Cardiac septum (tissue), 1 donor: ENCODE measurements at regions not wholly inside any gene's neighbourhood (a gene's known extent, or its start where the extent isn't known, plus 50 kb on each side); places are given as distances from the start of the nearest gene placed in this dataset.

Experiments used
- DNase-seq: peaks from one replicate; pipeline ENCODE4 v3.0.0-alpha.2; 2020; ENCODE audit warnings: low spot score
- intact Hi-C: fragments of 100-400 bp; cut with DNase I; formaldehyde crosslinking; loops from one replicate; pipeline ENCODE4 v1.14.0; 2022
- donor health status: DM: no; HTN: no; CAD: no.

- intact Hi-C loops, result no loop called here
- no peak for DNase-seq
These were observed 356.9 kb upstream of the RGMB start for GRCh38 chr5:98416541-98416940.

- intact Hi-C loops, result no loop called here
- no peak for DNase-seq
These were observed 353.6 kb upstream of the RGMB start for GRCh38 chr5:98419825-98420224.

GRCh38 chr5:98424681-98425450, 348.6 kb upstream of the RGMB start:
- no peak for DNase-seq
- intact Hi-C loops, result no loop called here

- intact Hi-C loops, result no loop called here
- no peak for DNase-seq
These were observed 347.8 kb upstream of the RGMB start for GRCh38 chr5:98425640-98426039.

GRCh38 chr5:98428806-98429205, 344.7 kb upstream of the RGMB start:
- intact Hi-C loops, result no loop called here
- DNase-seq, result no peak

GRCh38 chr5:98432378-98432777, 341.1 kb upstream of the RGMB start:
- no peak for DNase-seq
- intact Hi-C loops, result no loop called here

- DNase-seq, result no peak
- intact Hi-C loops, result no loop called here
These were observed 340.4 kb upstream of the RGMB start for GRCh38 chr5:98433022-98433421.

- intact Hi-C loops, result no loop called here
These were observed 339.8 kb upstream of the RGMB start for GRCh38 chr5:98433673-98434072.

GRCh38 chr5:98436667-98437066, 336.8 kb upstream of the RGMB start:
- DNase-seq, result no peak
- intact Hi-C loops, result no loop called here

More at GRCh38 chr5:98433673-98434072, 339.8 kb upstream of the RGMB start:
- no peak for DNase-seq

- DNase-seq, result no peak
- intact Hi-C loops, result no loop called here
These were observed 331.0 kb upstream of the RGMB start for GRCh38 chr5:98442448-98442847.

- no peak for DNase-seq
- intact Hi-C loops, result no loop called here
These were observed 329.6 kb upstream of the RGMB start for GRCh38 chr5:98443881-98444280.

- intact Hi-C loops, result no loop called here
- no peak for DNase-seq
These were observed 320.2 kb upstream of the RGMB start for GRCh38 chr5:98453296-98453695.

GRCh38 chr5:98454407-98454806, 319.1 kb upstream of the RGMB start:
- intact Hi-C loops, result loop anchor here (2.0 kb wide), 1 partner anchor 314 kb away; no protein-coding TSS in a partner anchor
- DNase-seq, result no peak

- DNase-seq, result no peak
- intact Hi-C loops, result loop anchor here (2.0 kb wide), 1 partner anchor 314 kb away; no protein-coding TSS in a partner anchor
These were observed 318.6 kb upstream of the RGMB start for GRCh38 chr5:98454904-98455303.

- no peak for DNase-seq
- intact Hi-C loops, result loop anchor here (2.0 kb wide), 1 partner anchor 313 kb away; no protein-coding TSS in a partner anchor
These were observed 317.8 kb upstream of the RGMB start for GRCh38 chr5:98455665-98456064.

- DNase-seq, result no peak
- intact Hi-C loops, result no loop called here
These were observed 315.5 kb upstream of the RGMB start for GRCh38 chr5:98458004-98458403.

- no peak for DNase-seq
- intact Hi-C loops, result no loop called here
These were observed 314.7 kb upstream of the RGMB start for GRCh38 chr5:98458726-98459125.

GRCh38 chr5:98460536-98460935, 312.9 kb upstream of the RGMB start:
- no peak for DNase-seq
- intact Hi-C loops, result no loop called here

- intact Hi-C loops, result no loop called here
- no peak for DNase-seq
These were observed 312.0 kb upstream of the RGMB start for GRCh38 chr5:98461485-98461884.

- no peak for DNase-seq
- intact Hi-C loops, result no loop called here
These were observed 310.2 kb upstream of the RGMB start for GRCh38 chr5:98463222-98463621.

- DNase-seq, result no peak
- intact Hi-C loops, result no loop called here
These were observed 309.8 kb upstream of the RGMB start for GRCh38 chr5:98463676-98464075.
